ENCODE measurements at regions not wholly inside any gene's neighbourhood (a gene's known extent, or its start where the extent isn't known, plus 50 kb on each side); places are given as distances from the start of the nearest gene placed in this dataset.

GRCh38 chr2:74756356-74756890, 77.5 kb upstream of the HK2 start:
- Histone ChIP-seq H3K4me1 (ENCODE audit: control insufficient read depth in 5 of 5, insufficient read depth in 5 of 5, low read length in 5 of 5) (peaks cover 2 to 13% (median 5%) of the 10 kb centered on the region in 5 donors), H3K36me3 (ENCODE audit: control insufficient read depth in 5 of 5, insufficient read depth in 5 of 5, low read length in 5 of 5) (peaks cover 0 to 4% (median 0%) of the 10 kb centered on the region in 5 donors), H3K27ac (ENCODE audit: low read depth, low read length) (no peak overlapping the region), H3K9me3 (ENCODE audit: control insufficient read depth in 5 of 5, low read length in 5 of 5) (peaks cover 3 to 14% (median 10%) of the 10 kb centered on the region in 5 donors), H3K9ac (ENCODE audit: low read length in 5 of 5) (no peak overlapping the region), H3K4me3 (ENCODE audit: low read depth in 1 of 5, low read length in 5 of 5) (peak overlapping the region in 1 of 5 donors; percentile 25), H3K27me3 (ENCODE audit: control insufficient read depth in 5 of 5, insufficient read depth in 4 of 5, low read length in 5 of 5) (no peaks in the 10 kb centered on the region)

- Histone ChIP-seq H3K27me3 (ENCODE audit: control insufficient read depth in 5 of 5, insufficient read depth in 4 of 5, low read length in 5 of 5) (no peaks in the 10 kb centered on the region), H3K4me3 (ENCODE audit: low read depth in 1 of 5, low read length in 5 of 5) (no peak overlapping the region), H3K9ac (ENCODE audit: low read length in 5 of 5) (no peak overlapping the region), H3K27ac (ENCODE audit: low read depth, low read length) (no peak overlapping the region), H3K4me1 (ENCODE audit: control insufficient read depth in 5 of 5, insufficient read depth in 5 of 5, low read length in 5 of 5) (peaks cover 5 to 38% (median 25%) of the 10 kb centered on the region in 5 donors), H3K36me3 (ENCODE audit: control insufficient read depth in 5 of 5, insufficient read depth in 5 of 5, low read length in 5 of 5) (peaks cover 0 to 4% (median 0%) of the 10 kb centered on the region in 5 donors), H3K9me3 (ENCODE audit: control insufficient read depth in 5 of 5, low read length in 5 of 5) (peaks cover 3 to 14% (median 10%) of the 10 kb centered on the region in 5 donors)
Observed at GRCh38 chr2:74759986-74760385, 73.9 kb upstream of the HK2 start.

- H3K9me3 ChIP-seq (ENCODE audit: control insufficient read depth in 5 of 5, low read length in 5 of 5): peaks cover 3 to 11% (median 7%) of the 10 kb centered on the region in 5 donors
- no peak overlapping the region for H3K4me3 ChIP-seq (ENCODE audit: low read depth in 1 of 5, low read length in 5 of 5)
- H3K9ac ChIP-seq (ENCODE audit: low read length in 5 of 5): no peak overlapping the region
- no peaks in the 10 kb centered on the region for H3K27me3 ChIP-seq (ENCODE audit: control insufficient read depth in 5 of 5, insufficient read depth in 4 of 5, low read length in 5 of 5)
- peaks cover 0 to 4% (median 0%) of the 10 kb centered on the region in 5 donors for H3K36me3 ChIP-seq (ENCODE audit: control insufficient read depth in 5 of 5, insufficient read depth in 5 of 5, low read length in 5 of 5)
- peak overlapping the region; percentile 78 for H3K27ac ChIP-seq (ENCODE audit: low read depth, low read length)
- H3K4me1 ChIP-seq (ENCODE audit: control insufficient read depth in 5 of 5, insufficient read depth in 5 of 5, low read length in 5 of 5): peaks cover 5 to 43% (median 30%) of the 10 kb centered on the region in 5 donors
Observed at GRCh38 chr2:74760875-74761630, 72.9 kb upstream of the HK2 start.

- peaks cover 5 to 49% (median 36%) of the 10 kb centered on the region in 5 donors for H3K4me1 ChIP-seq (ENCODE audit: control insufficient read depth in 5 of 5, insufficient read depth in 5 of 5, low read length in 5 of 5)
- H3K36me3 ChIP-seq (ENCODE audit: control insufficient read depth in 5 of 5, insufficient read depth in 5 of 5, low read length in 5 of 5): no peaks in the 10 kb centered on the region
- peak overlapping the region; percentile 78 for H3K27ac ChIP-seq (ENCODE audit: low read depth, low read length)
- no peaks in the 10 kb centered on the region for H3K27me3 ChIP-seq (ENCODE audit: control insufficient read depth in 5 of 5, insufficient read depth in 4 of 5, low read length in 5 of 5)
- peak overlapping the region in 1 of 5 donors; percentile 57 for H3K9ac ChIP-seq (ENCODE audit: low read length in 5 of 5)
- H3K9me3 ChIP-seq (ENCODE audit: control insufficient read depth in 5 of 5, low read length in 5 of 5): peaks cover 0 to 3% (median 0%) of the 10 kb centered on the region in 5 donors
- no peak overlapping the region for H3K4me3 ChIP-seq (ENCODE audit: low read depth in 1 of 5, low read length in 5 of 5)
Observed at GRCh38 chr2:74762789-74763188, 71.1 kb upstream of the HK2 start.

GRCh38 chr2:74763962-74764428, 69.9 kb upstream of the HK2 start:
- Histone ChIP-seq H3K36me3 (ENCODE audit: control insufficient read depth in 5 of 5, insufficient read depth in 5 of 5, low read length in 5 of 5) (no peaks in the 10 kb centered on the region), H3K27me3 (ENCODE audit: control insufficient read depth in 5 of 5, insufficient read depth in 4 of 5, low read length in 5 of 5) (no peaks in the 10 kb centered on the region), H3K4me3 (ENCODE audit: low read depth in 1 of 5, low read length in 5 of 5) (no peak overlapping the region), H3K4me1 (ENCODE audit: control insufficient read depth in 5 of 5, insufficient read depth in 5 of 5, low read length in 5 of 5) (peaks cover 8 to 59% (median 41%) of the 10 kb centered on the region in 5 donors), H3K9ac (ENCODE audit: low read length in 5 of 5) (peak overlapping the region in 1 of 5 donors; percentile 57), H3K9me3 (ENCODE audit: control insufficient read depth in 5 of 5, low read length in 5 of 5) (peaks cover 0 to 3% (median 0%) of the 10 kb centered on the region in 5 donors), H3K27ac (ENCODE audit: low read depth, low read length) (peak overlapping the region; percentile 78)

GRCh38 chr2:74764429-74765272, 69.3 kb upstream of the HK2 start:
- Histone ChIP-seq H3K27ac (ENCODE audit: low read depth, low read length) (peak overlapping the region; percentile 69), H3K27me3 (ENCODE audit: control insufficient read depth in 5 of 5, insufficient read depth in 4 of 5, low read length in 5 of 5) (no peaks in the 10 kb centered on the region), H3K9me3 (ENCODE audit: control insufficient read depth in 5 of 5, low read length in 5 of 5) (peaks cover 0 to 3% (median 0%) of the 10 kb centered on the region in 5 donors), H3K4me1 (ENCODE audit: control insufficient read depth in 5 of 5, insufficient read depth in 5 of 5, low read length in 5 of 5) (peaks cover 8 to 64% (median 41%) of the 10 kb centered on the region in 5 donors), H3K36me3 (ENCODE audit: control insufficient read depth in 5 of 5, insufficient read depth in 5 of 5, low read length in 5 of 5) (no peaks in the 10 kb centered on the region), H3K4me3 (ENCODE audit: low read depth in 1 of 5, low read length in 5 of 5) (peak overlapping the region in 1 of 5 donors; percentile 11), H3K9ac (ENCODE audit: low read length in 5 of 5) (peak overlapping the region in 1 of 5 donors; percentile 18)

- peaks cover 3 to 59% (median 38%) of the 10 kb centered on the region in 5 donors for H3K4me1 ChIP-seq (ENCODE audit: control insufficient read depth in 5 of 5, insufficient read depth in 5 of 5, low read length in 5 of 5)
- no peak overlapping the region for H3K9ac ChIP-seq (ENCODE audit: low read length in 5 of 5)
- H3K4me3 ChIP-seq (ENCODE audit: low read depth in 1 of 5, low read length in 5 of 5): no peak overlapping the region
- peaks cover 0 to 3% (median 0%) of the 10 kb centered on the region in 5 donors for H3K9me3 ChIP-seq (ENCODE audit: control insufficient read depth in 5 of 5, low read length in 5 of 5)
- no peak overlapping the region for H3K27ac ChIP-seq (ENCODE audit: low read depth, low read length)
- H3K27me3 ChIP-seq (ENCODE audit: control insufficient read depth in 5 of 5, insufficient read depth in 4 of 5, low read length in 5 of 5): no peaks in the 10 kb centered on the region
- no peaks in the 10 kb centered on the region for H3K36me3 ChIP-seq (ENCODE audit: control insufficient read depth in 5 of 5, insufficient read depth in 5 of 5, low read length in 5 of 5)
Observed at GRCh38 chr2:74766780-74767179, 67.1 kb upstream of the HK2 start.

GRCh38 chr2:74767618-74768017, 66.3 kb upstream of the HK2 start:
- no peak overlapping the region for H3K4me3 ChIP-seq (ENCODE audit: low read depth in 1 of 5, low read length in 5 of 5)
- peaks cover 0 to 3% (median 0%) of the 10 kb centered on the region in 5 donors for H3K9me3 ChIP-seq (ENCODE audit: control insufficient read depth in 5 of 5, low read length in 5 of 5)
- peaks cover 3 to 63% (median 42%) of the 10 kb centered on the region in 5 donors for H3K4me1 ChIP-seq (ENCODE audit: control insufficient read depth in 5 of 5, insufficient read depth in 5 of 5, low read length in 5 of 5)
- H3K27ac ChIP-seq (ENCODE audit: low read depth, low read length): peak overlapping the region; percentile 30
- H3K27me3 ChIP-seq (ENCODE audit: control insufficient read depth in 5 of 5, insufficient read depth in 4 of 5, low read length in 5 of 5): no peaks in the 10 kb centered on the region
- no peaks in the 10 kb centered on the region for H3K36me3 ChIP-seq (ENCODE audit: control insufficient read depth in 5 of 5, insufficient read depth in 5 of 5, low read length in 5 of 5)
- peak overlapping the region in 1 of 5 donors; percentile 42 for H3K9ac ChIP-seq (ENCODE audit: low read length in 5 of 5)

GRCh38 chr2:74768401-74768914, 65.5 kb upstream of the HK2 start:
- Histone ChIP-seq H3K4me1 (ENCODE audit: control insufficient read depth in 5 of 5, insufficient read depth in 5 of 5, low read length in 5 of 5) (peaks cover 3 to 57% (median 38%) of the 10 kb centered on the region in 5 donors), H3K9ac (ENCODE audit: low read length in 5 of 5) (peak overlapping the region in 2 of 5 donors; percentile 42 to 48), H3K27me3 (ENCODE audit: control insufficient read depth in 5 of 5, insufficient read depth in 4 of 5, low read length in 5 of 5) (no peaks in the 10 kb centered on the region), H3K9me3 (ENCODE audit: control insufficient read depth in 5 of 5, low read length in 5 of 5) (peaks cover 0 to 3% (median 0%) of the 10 kb centered on the region in 5 donors), H3K36me3 (ENCODE audit: control insufficient read depth in 5 of 5, insufficient read depth in 5 of 5, low read length in 5 of 5) (no peaks in the 10 kb centered on the region), H3K4me3 (ENCODE audit: low read depth in 1 of 5, low read length in 5 of 5) (no peak overlapping the region), H3K27ac (ENCODE audit: low read depth, low read length) (peak overlapping the region; percentile 30)

Measured in subcutaneous abdominal adipose tissue (tissue), 5 donors.